Thymus (tissue), 11 donors: ENCODE measurements at regions not wholly inside any gene's neighbourhood (a gene's known extent, or its start where the extent isn't known, plus 50 kb on each side); places are given as distances from the start of the nearest gene placed in this dataset.
"Not testable (repeated sequence)": the region's sequence is repeated elsewhere in the genome, so short reads cannot be mapped to it uniquely, and the experiment has no call there.

Experiments
- DNase-seq, 9 donors: peaks; one replicate each; pipeline ENCODE4 v3.0.0-alpha.2; 2013; ENCODE audit warnings: low spot score in 9 of 9, low read depth in 6 of 9, missing footprints in 1 of 9
- H3K27ac ChIP-seq, 2 donors: one replicate each; pipeline ENCODE4 v1.5.1; 2013; ENCODE audit warnings: control low read depth in 1 of 2, low read depth in 1 of 2, low read length in 1 of 2, mild to moderate bottlenecking in 1 of 2, moderate library complexity in 1 of 2
- H3K27me3 ChIP-seq, 2 donors: one replicate each; pipeline ENCODE4 v1.5.1; 2013; ENCODE audit warnings: low read length in 1 of 2; ENCODE audit not compliant: control insufficient read depth in 2 of 2, insufficient read depth in 1 of 2
- H3K36me3 ChIP-seq, 2 donors: one replicate each; pipeline ENCODE4 v1.5.1; 2013; ENCODE audit warnings: low read length in 1 of 2, mild to moderate bottlenecking in 1 of 2, moderate library complexity in 1 of 2; ENCODE audit not compliant: control insufficient read depth in 2 of 2, insufficient read depth in 2 of 2
- H3K4me1 ChIP-seq, 2 donors: one replicate each; pipeline ENCODE4 v1.5.1; 2013; ENCODE audit warnings: low read length in 2 of 2; ENCODE audit not compliant: control insufficient read depth in 2 of 2, insufficient read depth in 2 of 2
- H3K4me3 ChIP-seq, 2 donors: one replicate each; pipeline ENCODE4 v1.5.1; 2013; ENCODE audit warnings: low read length in 2 of 2, control low read depth in 1 of 2, mild to moderate bottlenecking in 1 of 2
- H3K9me3 ChIP-seq, 2 donors: one replicate each; pipeline ENCODE4 v1.5.1; 2013; ENCODE audit warnings: low read length in 1 of 2, mild to moderate bottlenecking in 1 of 2; ENCODE audit not compliant: control insufficient read depth in 2 of 2, insufficient read depth in 1 of 2
- WGBS: extraction: QIAGEN DNeasy Blood & Tissue Kit; methylation state at CpG from one replicate; pipeline ENCODE4 v1.1.7; 2013; 5-methylcytosine and 5-hydroxymethylcytosine counted together
- donor health status: healthy.

DNA sequence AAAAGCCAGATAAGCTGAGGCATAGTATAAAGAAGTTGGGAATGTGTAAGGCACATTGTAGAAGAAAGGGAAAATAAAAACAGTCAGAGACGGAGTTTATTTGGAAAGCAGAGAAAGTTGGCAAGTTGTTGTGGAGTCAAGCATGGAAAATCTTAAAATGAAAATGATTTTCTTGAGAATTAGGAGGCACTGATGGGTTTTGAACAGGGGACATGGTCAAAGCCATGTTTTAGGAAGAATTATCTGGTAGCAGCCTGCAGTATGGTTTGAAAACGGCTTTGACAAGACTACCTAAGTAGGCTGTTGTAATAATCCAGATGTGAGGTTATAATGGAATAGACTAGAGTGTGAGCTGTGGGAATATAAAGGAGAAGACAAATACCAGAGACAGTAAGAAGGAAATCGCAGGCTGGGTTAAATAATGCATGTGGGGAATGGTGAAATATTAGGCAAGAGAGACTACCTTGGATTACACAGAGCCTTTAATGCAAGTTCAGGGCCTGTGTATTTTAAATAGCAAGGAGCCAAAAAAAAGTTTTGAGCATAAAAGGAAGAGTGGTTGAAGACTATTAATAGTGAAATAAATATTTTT lies 130.4 kb upstream of the MEOX2 start:
- Histone ChIP-seq H3K4me3 (no peak overlapping the region), H3K36me3 (no peaks in the 10 kb centered on the region), H3K9me3 (no peaks in the 10 kb centered on the region), H3K27me3 (no peaks in the 10 kb centered on the region), H3K4me1 (no peaks in the 10 kb centered on the region), H3K27ac (no peak overlapping the region)
- no peak for DNase-seq
- 92% methylated on average over 3 of the region's 3 CpGs for WGBS

- WGBS = 97% methylated on average over 1 of the region's 1 CpG
- H3K27ac ChIP-seq = no peak overlapping the region
- no peaks in the 10 kb centered on the region for H3K27me3 ChIP-seq
- H3K4me3 ChIP-seq = no peak overlapping the region
- H3K36me3 ChIP-seq = no peaks in the 10 kb centered on the region
- DNase-seq = no peak
- no peaks in the 10 kb centered on the region for H3K4me1 ChIP-seq
- H3K9me3 ChIP-seq = no peaks in the 10 kb centered on the region
Measured at GRCh38 chr7:15813448-15813847, 127.0 kb upstream of the MEOX2 start.

DNA sequence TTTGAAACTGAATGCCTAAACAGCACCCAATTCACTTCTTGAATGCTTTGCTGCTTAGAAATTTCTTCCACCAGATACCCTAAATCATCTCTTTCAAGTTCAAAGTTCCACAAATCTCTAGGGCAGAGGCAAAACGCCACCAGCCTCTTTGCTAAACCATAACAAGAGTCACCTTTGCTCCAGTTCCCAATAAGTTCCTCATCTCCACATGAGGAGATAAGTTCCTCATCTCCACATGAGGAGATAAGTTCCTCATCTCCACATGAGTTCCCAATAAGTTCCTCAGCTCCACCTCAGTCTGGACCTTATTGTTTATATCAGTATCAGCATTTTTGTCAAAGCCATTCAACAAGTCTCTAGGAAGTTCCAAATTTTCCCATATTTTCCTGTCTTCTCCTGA lies 123.9 kb upstream of the MEOX2 start:
- H3K4me1 ChIP-seq, H3K36me3 ChIP-seq, H3K27ac ChIP-seq, H3K27me3 ChIP-seq, DNase-seq, H3K9me3 ChIP-seq, H3K4me3 ChIP-seq: not testable (repeated sequence)
- WGBS = 86% methylated on average over 1 of the region's 1 CpG

- H3K9me3 ChIP-seq, H3K4me3 ChIP-seq, DNase-seq, H3K4me1 ChIP-seq, H3K36me3 ChIP-seq, H3K27ac ChIP-seq, H3K27me3 ChIP-seq: not testable (repeated sequence)
- WGBS = 93% methylated on average over 1 of the region's 1 CpG
Measured at GRCh38 chr7:15809936-15810335, 123.5 kb upstream of the MEOX2 start.

- no peak overlapping the region for H3K4me3 ChIP-seq
- DNase-seq = no peak
- 83% methylated on average over 2 of the region's 2 CpGs for whole genome bisulfite sequencing
- no peaks in the 10 kb centered on the region for H3K4me1 ChIP-seq
- no peak overlapping the region for H3K27ac ChIP-seq
- no peaks in the 10 kb centered on the region for H3K9me3 ChIP-seq
- no peaks in the 10 kb centered on the region for H3K27me3 ChIP-seq
- H3K36me3 ChIP-seq = no peaks in the 10 kb centered on the region
Measured at GRCh38 chr7:15805891-15806290, 119.4 kb upstream of the MEOX2 start.

DNA sequence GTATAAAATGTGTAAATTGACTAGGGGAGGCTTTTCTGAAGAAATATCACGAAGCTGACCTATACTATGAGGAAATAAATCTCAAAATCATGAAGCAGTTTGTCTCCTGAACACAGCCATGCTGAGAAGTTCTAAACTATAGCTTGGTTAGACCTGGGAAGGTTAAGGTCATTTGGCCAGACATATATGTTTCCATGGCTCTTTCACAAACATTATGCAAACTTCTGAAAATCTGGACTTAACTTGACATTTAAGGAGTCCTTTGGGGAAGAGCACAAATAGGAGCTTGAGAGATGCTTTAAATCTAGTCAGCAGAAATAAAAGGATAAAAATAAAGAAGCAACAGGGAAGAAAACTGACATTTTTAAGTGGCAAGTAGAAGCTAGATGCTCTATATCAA lies 115.9 kb upstream of the MEOX2 start:
- no peaks in the 10 kb centered on the region for H3K9me3 ChIP-seq
- H3K27ac ChIP-seq = no peak overlapping the region
- WGBS = 60% methylated on average over 1 of the region's 1 CpG
- H3K36me3 ChIP-seq = no peaks in the 10 kb centered on the region
- H3K27me3 ChIP-seq = no peaks in the 10 kb centered on the region
- DNase-seq = no peak
- no peaks in the 10 kb centered on the region for H3K4me1 ChIP-seq
- H3K4me3 ChIP-seq = no peak overlapping the region

DNA sequence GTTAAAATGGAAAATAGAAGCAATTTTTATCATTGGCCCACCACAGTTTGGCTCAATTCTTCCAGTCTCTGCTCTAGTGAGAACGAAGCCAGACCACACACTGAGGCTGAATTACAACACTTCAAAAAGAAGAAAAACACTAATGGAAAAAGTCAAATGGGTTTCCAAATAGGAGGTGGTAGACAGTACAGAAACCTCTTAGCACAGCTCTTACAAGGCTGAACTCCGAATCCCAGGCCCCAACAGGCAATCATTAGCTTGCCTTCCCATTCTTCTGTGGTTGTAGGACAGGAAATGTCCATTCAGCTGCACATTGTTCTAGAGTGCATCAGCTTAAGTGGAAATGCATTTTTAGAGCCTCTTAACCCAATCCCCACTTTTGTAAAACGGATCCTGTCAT lies 115.1 kb upstream of the MEOX2 start:
- Histone ChIP-seq H3K4me1 (no peaks in the 10 kb centered on the region), H3K9me3 (no peaks in the 10 kb centered on the region), H3K27ac (no peak overlapping the region), H3K27me3 (no peaks in the 10 kb centered on the region), H3K36me3 (no peaks in the 10 kb centered on the region), H3K4me3 (no peak overlapping the region)
- WGBS = 83% methylated on average over 3 of the region's 3 CpGs
- DNase-seq = no peak

- Histone ChIP-seq H3K27me3 (no peaks in the 10 kb centered on the region), H3K36me3 (no peaks in the 10 kb centered on the region), H3K4me1 (no peaks in the 10 kb centered on the region), H3K9me3 (no peaks in the 10 kb centered on the region), H3K27ac (no peak overlapping the region), H3K4me3 (no peak overlapping the region)
- DNase-seq = no peak
Measured at GRCh38 chr7:15801041-15801440, 114.6 kb upstream of the MEOX2 start.

- Histone ChIP-seq H3K27ac (no peak overlapping the region), H3K4me3 (no peak overlapping the region), H3K36me3 (no peaks in the 10 kb centered on the region), H3K4me1 (no peaks in the 10 kb centered on the region), H3K27me3 (no peaks in the 10 kb centered on the region), H3K9me3 (no peaks in the 10 kb centered on the region)
- 75% methylated on average over 1 of the region's 1 CpG for WGBS
- no peak for DNase-seq
Measured at GRCh38 chr7:15798081-15798480, 111.6 kb upstream of the MEOX2 start.

GRCh38 chr7:15795393-15795792 lies 108.9 kb upstream of the MEOX2 start:
- DNase-seq = no peak

More at GRCh38 chr7:15795393-15795792, 108.9 kb upstream of the MEOX2 start:
- Histone ChIP-seq H3K9me3 (no peaks in the 10 kb centered on the region), H3K27me3 (no peaks in the 10 kb centered on the region), H3K4me1 (no peaks in the 10 kb centered on the region), H3K36me3 (no peaks in the 10 kb centered on the region), H3K4me3 (no peak overlapping the region), H3K27ac (no peak overlapping the region)
- WGBS = 88% methylated on average over 2 of the region's 2 CpGs
